Progenitor cell of endocrine pancreas (in vitro differentiated cells): ENCODE measurements at regions not wholly inside any gene's neighbourhood (a gene's known extent, or its start where the extent isn't known, plus 50 kb on each side); places are given as distances from the start of the nearest gene placed in this dataset.

Experiments
- DNase-seq: peaks from one replicate; pipeline ENCODE4 v3.0.0; 2021; ENCODE audit warnings: low spot score; ENCODE audit not compliant: unreplicated experiment
- H3K27ac Mint-ChIP-seq: 2 replicates; pipeline ENCODE4 v1.8.0; 2021; ENCODE audit warnings: mild to moderate bottlenecking, moderate library complexity, mixed read lengths
- H3K27me3 Mint-ChIP-seq: 2 replicates; pipeline ENCODE4 v1.8.0; 2021; ENCODE audit warnings: mixed read lengths
- H3K36me3 Mint-ChIP-seq: 2 replicates; pipeline ENCODE4 v1.8.0; 2022; ENCODE audit warnings: mixed read lengths; ENCODE audit not compliant: insufficient read depth
- H3K4me1 Mint-ChIP-seq: 2 replicates; pipeline ENCODE4 v1.8.0; 2021; ENCODE audit warnings: low read depth, mixed read lengths
- H3K4me3 Mint-ChIP-seq: 2 replicates; pipeline ENCODE4 v1.8.0; 2021; ENCODE audit warnings: low read depth, mild to moderate bottlenecking, moderate library complexity, mixed read lengths
- H3K9me3 Mint-ChIP-seq: 2 replicates; pipeline ENCODE4 v1.8.0; 2021; ENCODE audit warnings: low read depth, mixed read lengths
- CTCF ChIP-seq: fragments of 200-600 bp; sonication (generic); IDR thresholded peaks from one replicate; pipeline ENCODE4 v1.5.0; 2021; ENCODE audit warnings: antibody characterized with exemption, mild to moderate bottlenecking; ENCODE audit not compliant: unreplicated experiment

- TF ChIP-seq CTCF = no peak
These were observed 186.2 kb upstream of the PDE1C start for GRCh38 chr7:32256376-32256775.

GRCh38 chr7:32255036-32255435, 184.8 kb upstream of the PDE1C start:
- Mint-ChIP-seq H3K4me3 (no peak overlapping the region), H3K36me3 (no peaks in the 10 kb centered on the region), H3K9me3 (no peaks in the 10 kb centered on the region), H3K27ac (no peak overlapping the region), H3K27me3 (peaks cover 5% of the 10 kb centered on the region), H3K4me1 (peaks cover 5% of the 10 kb centered on the region)
- TF ChIP-seq CTCF = no peak
- DNase-seq = no peak

More at GRCh38 chr7:32256376-32256775, 186.2 kb upstream of the PDE1C start:
- Mint-ChIP-seq H3K4me1 (peaks cover 7% of the 10 kb centered on the region), H3K9me3 (no peaks in the 10 kb centered on the region), H3K36me3 (no peaks in the 10 kb centered on the region), H3K27me3 (peaks cover 5% of the 10 kb centered on the region), H3K4me3 (no peak overlapping the region), H3K27ac (no peak overlapping the region)
- DNase-seq = no peak

- no peak for TF ChIP-seq CTCF
- Mint-ChIP-seq H3K9me3 (no peaks in the 10 kb centered on the region), H3K4me1 (peaks cover 3% of the 10 kb centered on the region), H3K27ac (no peak overlapping the region), H3K27me3 (peaks cover 12% of the 10 kb centered on the region), H3K4me3 (no peak overlapping the region), H3K36me3 (no peaks in the 10 kb centered on the region)
- no peak for DNase-seq
These were observed 183.1 kb upstream of the PDE1C start for GRCh38 chr7:32253299-32253698.

GRCh38 chr7:32251659-32252058, 181.5 kb upstream of the PDE1C start:
- Mint-ChIP-seq H3K36me3 (no peaks in the 10 kb centered on the region), H3K4me3 (no peak overlapping the region), H3K27me3 (peaks cover 22% of the 10 kb centered on the region), H3K4me1 (peaks cover 3% of the 10 kb centered on the region), H3K9me3 (no peaks in the 10 kb centered on the region), H3K27ac (no peak overlapping the region)
- DNase-seq = no peak
- no peak for TF ChIP-seq CTCF

- TF ChIP-seq CTCF = no peak
These were observed 180.5 kb upstream of the PDE1C start for GRCh38 chr7:32250471-32251260.

More at GRCh38 chr7:32250471-32251260, 180.5 kb upstream of the PDE1C start:
- Mint-ChIP-seq H3K36me3 (no peaks in the 10 kb centered on the region), H3K27ac (no peak overlapping the region), H3K27me3 (peaks cover 22% of the 10 kb centered on the region), H3K4me1 (peaks cover 3% of the 10 kb centered on the region), H3K4me3 (no peak overlapping the region), H3K9me3 (no peaks in the 10 kb centered on the region)
- DNase-seq = no peak
